A549 (cell line): ENCODE measurements at regions not wholly inside any gene's neighbourhood (a gene's known extent, or its start where the extent isn't known, plus 50 kb on each side); places are given as distances from the start of the nearest gene placed in this dataset.

Experiments
- ATAC-seq, 2 experiments: fragments of 200-7000 bp in 1 of 2; fragments of >200 bp in 1 of 2; cut with Nextera tagmentation in 1 of 2; cut with Tn5 transposase in 1 of 2; 3 replicates each; pipeline versions ENCODE4 v1.8.0 to v1.9.1; 2018 to 2020; ENCODE audit warnings: mild to moderate bottlenecking in 1 of 2, moderate library complexity in 1 of 2
- CTCF ChIA-PET: fragments of 300-600 bp; sonication (Branson Sonifier 250); formaldehyde crosslinking; extraction: SDS; loops from one replicate; lab custom pipeline; 2021; ENCODE audit warnings: antibody characterized with exemption, inconsistent platforms; lab: Yijun Ruan, JAX
- POLR2A ChIA-PET: fragments of 350-600 bp; formaldehyde crosslinking; extraction: SDS; loops from one replicate; lab custom pipeline; 2021; ENCODE audit warnings: antibody characterized with exemption, inconsistent platforms; lab: Yijun Ruan, JAX
- DNase-seq, 2 experiments: peaks; one replicate each; pipeline versions ENCODE4 v3.0.0 to v3.0.0-alpha.2; 2011 to 2016; ENCODE audit warnings: low read depth in 1 of 2, low spot score in 1 of 2
- FAIRE-seq: peaks from 2 replicates; lab custom pipeline; 2011; peaks lifted over from hg19 to GRCh38; lab: Jason Lieb, UNC
- H3K27ac ChIP-seq, 2 experiments: fragments of >200 bp; sonication (Bioruptor Twin); formaldehyde crosslinking; 3 replicates each; pipeline ENCODE4 v1.5.1; 2016 to 2017
- H3K4me1 ChIP-seq: fragments of >200 bp; sonication (Bioruptor Twin); formaldehyde crosslinking; 3 replicates; pipeline ENCODE4 v1.6.1; 2016
- H3K4me2 ChIP-seq: fragments of >200 bp; sonication (Bioruptor Twin); formaldehyde crosslinking; 3 replicates; pipeline ENCODE4 v1.6.1; 2016
- H3K4me3 ChIP-seq: fragments of >200 bp; sonication (Bioruptor Twin); formaldehyde crosslinking; 3 replicates; pipeline ENCODE4 v1.5.1; 2016
- H3K9me3 ChIP-seq: fragments of >200 bp; sonication (Bioruptor Twin); formaldehyde crosslinking; 3 replicates; pipeline ENCODE4 v1.6.1; 2016
- ATOH8 ChIP-seq: fragments of 250-450 bp; sonication (Bioruptor Pico); IDR thresholded peaks from 2 replicates; pipeline ENCODE4 v1.5.0; 2020; ENCODE audit warnings: low read depth, mild to moderate bottlenecking, moderate library complexity
- BCL3 ChIP-seq: fragments of >200 bp; sonication (Bioruptor Twin); formaldehyde crosslinking; IDR thresholded peaks from 3 replicates; pipeline ENCODE4 v1.6.1; 2016
- CBX2 ChIP-seq: fragments of 200-600 bp; sonication (generic); IDR thresholded peaks from 2 replicates; pipeline ENCODE4 v1.6.1; 2016; ENCODE audit warnings: low read depth, mild to moderate bottlenecking, borderline replicate concordance
- CBX8 ChIP-seq: fragments of 200-600 bp; sonication (generic); IDR thresholded peaks from 2 replicates; pipeline ENCODE4 v1.6.1; 2016
- CEBPB ChIP-seq, 2 experiments: fragments of >200 bp in 1 of 2; sonication (Bioruptor Twin) in 1 of 2; formaldehyde crosslinking in 1 of 2; IDR thresholded peaks; 2 replicates each; pipeline ENCODE4 v1.6.1; 2012 to 2016
- CHD2 ChIP-seq: fragments of 150-350 bp; IDR thresholded peaks from 2 replicates; pipeline ENCODE4 v1.6.1; 2014; ENCODE audit warnings: low read length; ENCODE audit not compliant: partially characterized antibody
- CHD4 ChIP-seq: fragments of 200-600 bp; sonication (generic); IDR thresholded peaks from 2 replicates; pipeline ENCODE4 v1.6.1; 2016; ENCODE audit warnings: antibody characterized with exemption, mild to moderate bottlenecking, borderline replicate concordance
- CTCF ChIP-seq: fragments of >200 bp; sonication (Bioruptor Twin); formaldehyde crosslinking; IDR thresholded peaks from 3 replicates; pipeline ENCODE4 v1.5.1; 2016
- EHMT2 ChIP-seq: fragments of 200-600 bp; sonication (generic); IDR thresholded peaks from 2 replicates; pipeline ENCODE4 v1.6.1; 2016; ENCODE audit warnings: antibody characterized with exemption, low read depth, mild to moderate bottlenecking, moderate library complexity
- ELK1 ChIP-seq: fragments of 150-350 bp; IDR thresholded peaks from 2 replicates; pipeline ENCODE4 v1.6.1; 2014; ENCODE audit warnings: low read depth, mild to moderate bottlenecking, low read length
- HOXA7 ChIP-seq: fragments of 250-450 bp; sonication (Bioruptor Pico); IDR thresholded peaks from 2 replicates; pipeline ENCODE4 v1.5.0; 2020; ENCODE audit warnings: mild to moderate bottlenecking, moderate library complexity
- HOXB13 ChIP-seq: fragments of 250-450 bp; sonication (Bioruptor Pico); IDR thresholded peaks from 2 replicates; pipeline ENCODE4 v1.5.0; 2020; ENCODE audit warnings: low read depth, mild to moderate bottlenecking, moderate library complexity
- HOXB5 ChIP-seq: fragments of 250-450 bp; sonication (Bioruptor Pico); IDR thresholded peaks from 2 replicates; pipeline ENCODE4 v1.5.0; 2020; ENCODE audit warnings: mild to moderate bottlenecking, moderate library complexity
- MAFK ChIP-seq: fragments of 450-650 bp; IDR thresholded peaks from 2 replicates; pipeline ENCODE4 v1.6.1; 2014; ENCODE audit not compliant: partially characterized antibody
- MAX ChIP-seq: IDR thresholded peaks from 2 replicates; pipeline ENCODE4 v1.6.1; 2012
- RAD21 ChIP-seq, 2 experiments: fragments of >200 bp in 1 of 2; sonication (Bioruptor Twin) in 1 of 2; formaldehyde crosslinking in 1 of 2; IDR thresholded peaks in 1 of 2; conservative IDR thresholded peaks in 1 of 2; 2 replicates in 1 of 2; 3 replicates in 1 of 2; pipeline ENCODE4 v1.6.1; 2012 to 2018; ENCODE audit warnings: inconsistent platforms in 1 of 2
- RARB ChIP-seq: fragments of 250-450 bp; sonication (Bioruptor Pico); IDR thresholded peaks from 2 replicates; pipeline ENCODE4 v1.8.0; 2021; ENCODE audit warnings: mild to moderate bottlenecking, moderate library complexity
- REST ChIP-seq: fragments of 200-600 bp; sonication (generic); IDR thresholded peaks from 2 replicates; pipeline ENCODE4 v1.6.1; 2016; ENCODE audit warnings: antibody characterized with exemption, mild to moderate bottlenecking, moderate library complexity
- TFCP2L1 ChIP-seq: fragments of 250-450 bp; sonication (Bioruptor Pico); IDR thresholded peaks from 2 replicates; pipeline ENCODE4 v1.5.0; 2021; ENCODE audit warnings: mild to moderate bottlenecking
- WGBS: methylation state at CpG from one replicate; pipeline ENCODE4 v1.1.6; 2017; ENCODE audit errors: missing lambda C conversion rate; 5-methylcytosine and 5-hydroxymethylcytosine counted together

- no peak overlapping the region for H3K4me2 ChIP-seq
- FAIRE-seq (no peak), DNase-seq (no peak), ATAC-seq (no peak)
- POLR2A ChIA-PET, result no interaction called here
- H3K4me1 ChIP-seq, result no peaks in the 10 kb centered on the region
- TF ChIP-seq EHMT2 (no peak), CHD2 (no peak), CTCF (no peak), CBX2 (no peak), CEBPB (IDR thresholded peaks at IDR 0.05) (no peak), MAX (no peak), CHD4 (no peak), RAD21 (conservative IDR thresholded peaks at IDR 0.05 in 1 of 2, IDR thresholded peaks at IDR 0.05 in 1 of 2) (no peak), ATOH8 (no peak), MAFK (no peak)
- no peak overlapping the region for H3K4me3 ChIP-seq
- WGBS, result 0% methylated on average over 2 of the region's 2 CpGs
- CTCF ChIA-PET, result no interaction called here
- no peaks in the 10 kb centered on the region for H3K9me3 ChIP-seq
- H3K27ac ChIP-seq, result no peak overlapping the region
Observed at GRCh38 chr18:32870611-32871010, 97.8 kb upstream of the KLHL14 start.

- H3K9me3 ChIP-seq, result no peaks in the 10 kb centered on the region
- ChIA-PET POLR2A (no interaction called here), CTCF (no interaction called here)
- no peak for FAIRE-seq
- H3K4me3 ChIP-seq, result no peak overlapping the region
- no peak for ATAC-seq
- 13% methylated on average over 5 of the region's 7 CpGs for whole genome bisulfite sequencing
- H3K4me2 ChIP-seq, result no peak overlapping the region
- H3K27ac ChIP-seq, result no peak overlapping the region
- no peak for DNase-seq
- H3K4me1 ChIP-seq, result no peaks in the 10 kb centered on the region
- TF ChIP-seq HOXB13 (CRISPR knock-in tag), result no peak
- no peak for TF ChIP-seq BCL3
- TF ChIP-seq CBX8, result no peak
- no peak for TF ChIP-seq CBX2
Observed at GRCh38 chr18:32868406-32868805, 95.6 kb upstream of the KLHL14 start.

- Histone ChIP-seq H3K4me1 (no peaks in the 10 kb centered on the region), H3K27ac (no peak overlapping the region), H3K9me3 (no peaks in the 10 kb centered on the region), H3K4me3 (no peak overlapping the region), H3K4me2 (no peak overlapping the region)
- ChIA-PET POLR2A (no interaction called here), CTCF (no interaction called here)
- WGBS, result 24% methylated on average over 10 of the region's 10 CpGs
- no peak for ATAC-seq
- no peak for FAIRE-seq
- no peak for DNase-seq
- no peak for TF ChIP-seq RARB (CRISPR knock-in tag)
- TF ChIP-seq RAD21 (conservative IDR thresholded peaks at IDR 0.05 in 1 of 2, IDR thresholded peaks at IDR 0.05 in 1 of 2), result no peak
- no peak for TF ChIP-seq REST
- no peak for TF ChIP-seq CBX2
- TF ChIP-seq TFCP2L1 (CRISPR knock-in tag), result no peak
- TF ChIP-seq MAX, result no peak
- TF ChIP-seq ATOH8, result no peak
- TF ChIP-seq HOXB13 (CRISPR knock-in tag), result no peak
- TF ChIP-seq CEBPB (IDR thresholded peaks at IDR 0.05), result no peak
- TF ChIP-seq HOXA7 (CRISPR knock-in tag), result no peak
- TF ChIP-seq EHMT2, result no peak
- TF ChIP-seq ELK1, result no peak
- TF ChIP-seq HOXB5 (CRISPR knock-in tag), result no peak
Observed at GRCh38 chr18:32867936-32868335, 95.1 kb upstream of the KLHL14 start.
